ENCODE measurements at regions not wholly inside any gene's neighbourhood (a gene's known extent, or its start where the extent isn't known, plus 50 kb on each side); places are given as distances from the start of the nearest gene placed in this dataset.

DNA sequence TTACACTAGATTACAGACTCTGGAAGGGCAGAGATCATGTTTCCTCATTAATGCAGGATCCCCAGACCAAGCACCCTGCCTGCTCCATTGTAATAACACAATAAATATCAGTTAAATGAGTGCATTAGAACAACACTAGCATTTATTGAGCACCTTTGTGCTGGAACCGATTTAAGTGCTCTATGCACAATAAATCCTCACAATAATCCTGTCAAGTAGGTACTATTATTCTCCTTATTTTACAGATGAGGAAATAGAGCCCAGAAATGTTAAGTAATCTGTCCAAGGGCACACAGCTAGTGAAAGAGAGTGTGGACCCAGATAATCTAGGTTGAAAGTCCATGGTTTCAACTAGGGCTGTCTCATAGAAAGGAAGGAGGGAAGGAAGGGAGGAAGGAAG is 69.8 kb downstream of the MAP1LC3B2 start:
- Mint-ChIP-seq H3K9me3 (no peaks in the 10 kb centered on the region), H3K4me1 (no peaks in the 10 kb centered on the region), H3K27me3 (peaks cover 28 to 59% of the 10 kb centered on the region in 2 donors), H3K27ac (no peak overlapping the region), H3K36me3 (peaks cover 0 to 2% (median 0%) of the 10 kb centered on the region in 3 donors), H3K4me3 (no peak overlapping the region)
- Histone ChIP-seq H3K27me3 (ENCODE audit: insufficient read depth, low read length, poor library complexity, severe bottlenecking) (no peaks in the 10 kb centered on the region), H3K36me3 (ENCODE audit: insufficient read depth, low read length) (no peaks in the 10 kb centered on the region), H3K4me1 (ENCODE audit: insufficient read depth, low read length) (no peaks in the 10 kb centered on the region), H3K9me3 (ENCODE audit: low read length) (no peaks in the 10 kb centered on the region), H3K4me3 (ENCODE audit: low read length) (no peak overlapping the region), H3K27ac (ENCODE audit: low read depth, low read length) (no peak overlapping the region)
- ChIA-PET CTCF (no interaction called here), POLR2A (no interaction called here)
- DNase-seq, result no peak

DNA sequence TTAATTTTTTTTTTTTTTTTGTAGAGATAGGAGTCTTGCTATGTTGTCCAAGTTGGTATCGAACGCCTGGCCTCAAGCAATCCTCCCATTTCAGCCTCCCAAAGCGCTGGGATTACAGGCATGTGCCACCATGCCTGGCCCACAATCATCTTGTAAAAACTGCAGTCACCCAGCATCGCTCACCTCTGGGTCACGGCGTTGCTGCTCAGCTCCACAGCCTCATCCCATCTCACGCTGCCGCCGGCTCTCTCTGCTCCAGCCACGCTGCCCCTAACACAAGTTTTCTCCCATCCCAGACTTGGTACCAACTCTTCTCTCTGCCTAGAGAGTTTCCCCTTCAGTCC is 69.2 kb downstream of the MAP1LC3B2 start:
- no peaks in the 10 kb centered on the region for H3K36me3 ChIP-seq (ENCODE audit: insufficient read depth, low read length)
- DNase-seq, result no peak
- no peak overlapping the region for H3K4me3 ChIP-seq (ENCODE audit: low read length)
- H3K27me3 ChIP-seq (ENCODE audit: insufficient read depth, low read length, poor library complexity, severe bottlenecking), result no peaks in the 10 kb centered on the region
- H3K9me3 ChIP-seq (ENCODE audit: low read length), result no peaks in the 10 kb centered on the region
- Mint-ChIP-seq H3K4me1 (no peaks in the 10 kb centered on the region), H3K4me3 (no peak overlapping the region), H3K36me3 (peaks cover 0 to 2% (median 0%) of the 10 kb centered on the region in 3 donors), H3K9me3 (peaks cover 0 to 1% (median 0%) of the 10 kb centered on the region in 5 donors), H3K27me3 (peaks cover 28 to 55% of the 10 kb centered on the region in 2 donors), H3K27ac (no peak overlapping the region)
- ChIA-PET CTCF (no interaction called here), POLR2A (no interaction called here)
- no peak overlapping the region for H3K27ac ChIP-seq (ENCODE audit: low read depth, low read length)
- no peaks in the 10 kb centered on the region for H3K4me1 ChIP-seq (ENCODE audit: insufficient read depth, low read length)
